Gastroesophageal sphincter (tissue), 4 donors: ENCODE measurements at regions not wholly inside any gene's neighbourhood (a gene's known extent, or its start where the extent isn't known, plus 50 kb on each side); places are given as distances from the start of the nearest gene placed in this dataset.

Source experiments
- ATAC-seq: fragments of 150-250 bp; one replicate; pipeline ENCODE4 v1.9.1; 2016; ENCODE audit warnings: mild to moderate bottlenecking, moderate library complexity
- H3K27ac ChIP-seq, 4 donors: fragments of 200-600 bp; sonication (generic) in 3 of 4; 1 replicate in 3 of 4; 2 replicates in 1 of 4; pipeline ENCODE4 v1.5.1; 2016 to 2019
- H3K27me3 ChIP-seq: fragments of 200-600 bp; sonication (generic); one replicate; pipeline ENCODE4 v1.5.1; 2019
- H3K36me3 ChIP-seq, 2 donors: fragments of 200-600 bp; sonication (generic); one replicate each; pipeline ENCODE4 v1.5.1; 2019; ENCODE audit warnings: control low read depth in 1 of 2
- H3K4me1 ChIP-seq, 3 donors: fragments of 200-600 bp; sonication (generic); 1 replicate in 2 of 3; 2 replicates in 1 of 3; pipeline ENCODE4 v1.5.1; 2016 to 2019; ENCODE audit warnings: control low read depth in 2 of 3
- H3K4me3 ChIP-seq, 2 donors: fragments of 200-600 bp; sonication (generic); one replicate each; pipeline ENCODE4 v1.5.1; 2019; ENCODE audit warnings: mild to moderate bottlenecking in 1 of 2, moderate library complexity in 1 of 2
- H3K9me3 ChIP-seq, 3 donors: fragments of 200-600 bp; sonication (generic); one replicate each; pipeline ENCODE4 v1.5.1; 2017 to 2019; ENCODE audit warnings: control low read depth in 2 of 3
- CTCF ChIP-seq, 4 experiments: fragments of 200-600 bp in 2 of 4; fragments of 450-650 bp in 2 of 4; sonication (generic) in 1 of 4; IDR thresholded peaks; one replicate each; pipeline ENCODE4 v1.5.1; 2017 to 2019; ENCODE audit warnings: antibody characterized with exemption in 4 of 4, mild to moderate bottlenecking in 2 of 4, moderate library complexity in 2 of 4
- EP300 ChIP-seq: sonication (generic); formaldehyde crosslinking; IDR thresholded peaks from one replicate; pipeline ENCODE4 v1.6.1; 2017; ENCODE audit warnings: antibody characterized with exemption, mild to moderate bottlenecking
- POLR2A ChIP-seq, 2 donors: fragments of 450-650 bp; IDR thresholded peaks; one replicate each; pipeline ENCODE4 v1.6.1; 2017; ENCODE audit warnings: antibody characterized with exemption in 2 of 2, mild to moderate bottlenecking in 2 of 2, moderate library complexity in 1 of 2
- POLR2AphosphoS5 ChIP-seq: sonication (generic); formaldehyde crosslinking; IDR thresholded peaks from one replicate; pipeline ENCODE4 v1.6.1; 2017; ENCODE audit warnings: antibody characterized with exemption
- WGBS, 2 donors: methylation state at CpG; one replicate each; pipeline ENCODE4 v1.1.5; 2018; ENCODE audit warnings: low coverage in 1 of 2; 5-methylcytosine and 5-hydroxymethylcytosine counted together

GRCh38 chr2:7430421-7430868, 513.2 kb downstream of the RNF144A start:
- no peak overlapping the region for H3K27ac ChIP-seq
- no peak for ATAC-seq
- H3K4me3 ChIP-seq: peak overlapping the region in 1 of 2 donors; percentile 44

GRCh38 chr2:7430869-7431641, 513.8 kb downstream of the RNF144A start:
- ATAC-seq: no peak

More at GRCh38 chr2:7430421-7430868, 513.2 kb downstream of the RNF144A start:
- no peaks in the 10 kb centered on the region for H3K36me3 ChIP-seq
- WGBS, 2 donors: 82 to 88% methylated on average over 7 of the region's 10 CpGs
- TF ChIP-seq EP300 (no peak), CTCF (IDR thresholded peaks at IDR 0.05) (no peak), POLR2AphosphoS5 (no peak), POLR2A (IDR thresholded peaks at IDR 0.05) (no peak)
- H3K4me1 ChIP-seq: peaks cover 0 to 13% (median 0%) of the 10 kb centered on the region in 3 donors
- H3K27me3 ChIP-seq: peaks cover 33% of the 10 kb centered on the region
- peaks cover 0 to 8% (median 0%) of the 10 kb centered on the region in 3 donors for H3K9me3 ChIP-seq

GRCh38 chr2:7432436-7432835, 515.2 kb downstream of the RNF144A start:
- H3K4me1 ChIP-seq: peaks cover 0 to 24% (median 0%) of the 10 kb centered on the region in 3 donors
- no peak overlapping the region for H3K27ac ChIP-seq
- WGBS, 2 donors: 86 to 100% methylated on average over 2 to 4 of the region's 4 CpGs
- no peaks in the 10 kb centered on the region for H3K36me3 ChIP-seq
- H3K9me3 ChIP-seq: peaks cover 0 to 8% (median 0%) of the 10 kb centered on the region in 3 donors
- no peak for ATAC-seq
- H3K4me3 ChIP-seq: no peak overlapping the region
- H3K27me3 ChIP-seq: peaks cover 33% of the 10 kb centered on the region
- no peak for TF ChIP-seq CTCF (IDR thresholded peaks at IDR 0.05)
- no peak for TF ChIP-seq EP300
- no peak for TF ChIP-seq POLR2AphosphoS5
- TF ChIP-seq POLR2A (IDR thresholded peaks at IDR 0.05): no peak

More at GRCh38 chr2:7430869-7431641, 513.8 kb downstream of the RNF144A start:
- Histone ChIP-seq H3K36me3 (no peaks in the 10 kb centered on the region), H3K27ac (no peak overlapping the region), H3K4me1 (peaks cover 0 to 13% (median 0%) of the 10 kb centered on the region in 3 donors), H3K27me3 (peaks cover 33% of the 10 kb centered on the region), H3K9me3 (peaks cover 0 to 8% (median 0%) of the 10 kb centered on the region in 3 donors), H3K4me3 (peak overlapping the region in 1 of 2 donors; percentile 44)
- WGBS, 2 donors: 56 to 74% methylated on average over 3 to 11 of the region's 56 CpGs
- TF ChIP-seq CTCF (IDR thresholded peaks at IDR 0.05) (no peak), EP300 (no peak), POLR2A (IDR thresholded peaks at IDR 0.05) (no peak), POLR2AphosphoS5 (no peak)

GRCh38 chr2:7436096-7436906, 519.1 kb downstream of the RNF144A start:
- Histone ChIP-seq H3K36me3 (no peaks in the 10 kb centered on the region), H3K4me3 (no peak overlapping the region), H3K27ac (no peak overlapping the region), H3K4me1 (peaks cover 0 to 15% (median 0%) of the 10 kb centered on the region in 3 donors), H3K9me3 (peaks cover 0 to 8% (median 0%) of the 10 kb centered on the region in 3 donors), H3K27me3 (peaks cover 8% of the 10 kb centered on the region)
- TF ChIP-seq POLR2AphosphoS5 (peak; percentile 61), POLR2A (IDR thresholded peaks at IDR 0.05) (no peak)
- 75 to 76% methylated on average over 6 to 7 of the region's 9 CpGs for WGBS, 2 donors
- ATAC-seq: no peak

- Histone ChIP-seq H3K9me3 (peaks cover 0 to 8% (median 0%) of the 10 kb centered on the region in 3 donors), H3K27me3 (no peaks in the 10 kb centered on the region), H3K27ac (no peak overlapping the region), H3K36me3 (no peaks in the 10 kb centered on the region), H3K4me3 (no peak overlapping the region), H3K4me1 (peaks cover 0 to 13% (median 0%) of the 10 kb centered on the region in 3 donors)
- ATAC-seq: no peak
- no peak for TF ChIP-seq POLR2AphosphoS5
- TF ChIP-seq CTCF (IDR thresholded peaks at IDR 0.05): no peak
- TF ChIP-seq POLR2A (IDR thresholded peaks at IDR 0.05): no peak
- TF ChIP-seq EP300: no peak
Observed at GRCh38 chr2:7437141-7437540, 519.9 kb downstream of the RNF144A start.
